HG02885 (cell line): ENCODE measurements at regions not wholly inside any gene's neighbourhood (a gene's known extent, or its start where the extent isn't known, plus 50 kb on each side); places are given as distances from the start of the nearest gene placed in this dataset.

Experiments
- ATAC-seq: cut with Tn5 transposase; IDR thresholded peaks from one replicate; pipeline ENCODE4 v1.9.1; 2021; ENCODE audit warnings: mild to moderate bottlenecking; ENCODE audit not compliant: unreplicated experiment, poor library complexity

- no peak for ATAC-seq
Observed at GRCh38 chr4:189396435-189396834, 544.2 kb upstream of the FRG1 start.

GRCh38 chr4:189404271-189404670 lies 536.4 kb upstream of the FRG1 start:
- no peak for ATAC-seq

- no peak for ATAC-seq
Observed at GRCh38 chr4:189409158-189409557, 531.5 kb upstream of the FRG1 start.

- no peak for ATAC-seq
Observed at GRCh38 chr4:189414021-189414420, 526.7 kb upstream of the FRG1 start.

DNA sequence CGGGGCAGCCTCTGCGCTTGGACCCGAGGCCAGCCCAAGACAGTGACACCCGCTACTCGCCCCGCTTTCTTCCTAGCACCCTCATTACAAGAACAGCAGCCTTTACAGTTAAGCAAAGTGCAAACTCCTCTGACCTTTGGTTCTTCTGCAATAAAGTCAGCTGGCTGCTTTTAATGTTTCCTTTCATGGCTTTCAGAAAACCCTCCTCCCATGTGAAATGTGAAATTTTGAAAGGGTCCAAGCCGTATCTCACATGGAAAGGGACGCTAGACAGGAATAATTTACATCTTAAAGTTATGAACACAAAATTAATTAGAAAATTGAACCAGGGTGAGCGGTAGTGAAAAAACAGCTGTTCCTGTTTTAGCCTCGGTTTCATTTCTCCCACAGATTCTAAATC lies 520.1 kb upstream of the FRG1 start:
- ATAC-seq, result no peak

GRCh38 chr4:189436207-189436606 lies 504.5 kb upstream of the FRG1 start:
- ATAC-seq, result no peak

DNA sequence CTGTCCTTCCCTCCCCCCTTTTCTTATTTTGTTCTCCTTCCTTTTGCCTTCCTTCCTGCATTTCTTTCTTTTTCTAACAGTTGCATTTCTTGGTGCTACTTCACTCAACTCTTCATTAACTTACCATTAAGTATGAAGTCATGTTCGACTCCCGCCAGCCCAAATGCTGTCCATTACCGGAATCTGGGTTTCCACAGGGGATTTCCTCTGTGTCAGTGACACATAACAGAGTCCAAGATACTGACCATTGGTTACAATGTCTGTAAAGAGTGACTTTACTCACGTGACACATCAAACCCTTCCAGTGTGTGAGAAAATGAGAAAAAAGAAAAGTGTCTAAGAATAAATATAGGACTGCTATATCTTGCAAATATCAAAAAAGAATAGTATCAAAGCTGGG lies 500.0 kb upstream of the FRG1 start:
- no peak for ATAC-seq

DNA sequence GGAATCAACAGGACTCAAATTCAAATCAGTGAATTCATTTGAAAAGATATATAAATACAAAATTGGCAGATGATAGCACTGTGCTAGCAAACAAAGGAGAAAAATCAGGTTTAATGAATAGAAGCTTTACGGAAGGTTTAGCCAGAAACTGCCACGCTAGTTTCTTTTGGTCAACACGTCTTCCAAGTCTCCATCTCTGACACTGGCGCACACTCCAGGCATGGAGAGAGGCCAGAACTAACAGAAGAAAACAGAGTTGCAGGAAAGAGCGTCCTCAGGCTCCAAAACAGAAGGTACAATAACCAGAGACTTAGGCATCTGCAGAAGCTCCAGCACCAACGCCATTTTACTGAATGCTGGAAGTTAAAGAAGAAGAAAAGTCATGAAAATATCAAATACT lies 497.3 kb upstream of the FRG1 start:
- no peak for ATAC-seq

DNA sequence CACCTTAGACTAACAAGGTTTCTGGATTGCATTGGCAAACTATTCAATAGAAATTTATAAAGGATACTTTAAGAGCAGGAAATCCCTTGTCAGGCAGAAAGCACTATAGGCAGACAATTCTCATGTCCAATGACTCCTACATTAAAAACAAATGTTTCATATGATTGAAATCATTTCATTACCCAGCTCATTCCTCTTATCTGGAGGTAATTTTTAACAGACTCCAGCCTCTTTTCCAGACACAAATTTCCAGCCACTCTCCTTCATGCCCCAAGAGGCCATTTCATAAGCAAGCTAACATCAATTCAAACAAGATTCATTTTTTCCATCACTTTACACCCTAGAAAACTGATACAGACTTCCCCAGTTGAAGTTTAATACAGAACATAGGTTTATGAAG lies 495.1 kb upstream of the FRG1 start:
- ATAC-seq, result no peak

- ATAC-seq, result no peak
Observed at GRCh38 chr4:189463734-189464133, 476.9 kb upstream of the FRG1 start.

GRCh38 chr4:189494407-189494806 lies 446.3 kb upstream of the FRG1 start:
- ATAC-seq, result no peak

DNA sequence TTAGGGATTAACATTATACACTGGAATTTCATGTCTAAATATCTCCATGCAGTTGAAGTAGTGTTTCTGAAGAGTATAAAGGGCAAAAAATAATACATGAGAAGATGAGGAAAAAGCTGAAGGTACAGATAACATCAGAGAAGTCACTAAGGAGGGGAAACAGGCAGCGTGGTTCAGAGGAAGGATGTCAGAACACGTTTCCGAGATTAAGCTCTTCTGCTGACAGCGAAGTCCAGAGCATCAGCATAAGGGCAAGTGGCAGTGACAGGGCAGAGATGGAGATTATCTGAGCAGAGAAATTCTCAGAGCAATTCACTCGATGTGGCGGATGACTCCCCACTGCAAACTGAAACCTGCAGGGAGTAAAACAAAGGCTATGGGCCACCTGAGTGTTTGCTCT lies 443.2 kb upstream of the FRG1 start:
- ATAC-seq, result no peak

- no peak for ATAC-seq
Observed at GRCh38 chr4:189497996-189498395, 442.7 kb upstream of the FRG1 start.

DNA sequence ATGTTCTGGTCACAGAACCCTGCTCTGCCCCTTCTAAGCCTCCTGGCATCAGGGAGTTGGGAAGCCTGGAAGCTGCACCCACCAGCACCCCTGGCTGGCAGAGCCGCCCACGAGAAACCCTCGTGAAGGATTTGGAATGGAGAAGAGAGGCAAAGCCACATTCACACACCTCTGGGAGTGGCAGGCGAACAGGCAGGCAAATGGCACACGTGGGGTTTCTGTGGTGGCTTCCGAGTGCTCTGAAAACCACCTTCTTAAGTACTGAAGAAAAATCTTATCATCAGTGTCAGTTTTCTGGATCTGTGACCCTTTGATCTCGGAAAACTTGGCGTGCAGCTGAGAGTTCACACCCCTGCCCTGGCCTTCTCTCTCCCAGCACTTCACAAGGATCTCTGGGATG lies 442.2 kb upstream of the FRG1 start:
- no peak for ATAC-seq

DNA sequence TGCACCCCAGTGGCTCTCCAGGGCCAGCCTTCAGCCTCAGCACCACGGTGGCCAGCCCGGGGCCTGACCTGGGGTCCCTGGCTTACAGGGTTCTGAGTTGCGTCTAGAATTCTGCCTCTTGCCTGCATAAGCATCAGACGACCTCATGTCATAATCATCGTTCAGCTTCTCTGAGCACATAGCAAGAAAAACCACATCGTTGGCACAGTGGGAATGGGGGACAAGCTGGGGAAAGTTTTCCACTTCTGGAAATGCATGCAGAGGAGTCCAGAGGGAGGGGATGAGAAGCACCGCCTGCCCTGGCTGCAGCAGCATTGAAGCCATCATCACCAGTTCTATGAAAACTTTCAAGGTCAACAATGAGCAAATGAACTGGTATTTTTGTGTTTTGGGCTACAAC lies 441.0 kb upstream of the FRG1 start:
- no peak for ATAC-seq

GRCh38 chr4:189500970-189501369 lies 439.7 kb upstream of the FRG1 start:
- no peak for ATAC-seq

- ATAC-seq, result peak; percentile 57
Observed at GRCh38 chr4:189502841-189503435, 437.7 kb upstream of the FRG1 start.

DNA sequence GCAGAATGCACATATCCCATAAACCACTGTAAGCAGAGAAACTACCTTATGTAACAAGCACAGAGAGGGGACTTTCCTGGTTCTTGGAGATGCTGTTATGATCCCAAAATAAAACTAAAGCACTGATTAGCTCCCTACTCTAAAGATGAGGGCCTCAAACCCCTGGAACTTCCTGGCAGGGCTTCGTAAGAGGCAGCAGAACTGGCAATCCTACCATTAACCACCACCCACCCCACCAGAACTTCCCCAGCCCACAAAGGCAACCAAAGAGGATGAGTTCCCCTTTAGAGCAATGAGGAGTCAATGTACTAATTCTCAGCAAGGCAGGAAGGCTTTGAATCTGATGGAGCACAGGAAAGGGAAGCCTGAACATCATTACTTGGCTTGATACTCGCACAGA lies 436.5 kb upstream of the FRG1 start:
- ATAC-seq, result no peak

DNA sequence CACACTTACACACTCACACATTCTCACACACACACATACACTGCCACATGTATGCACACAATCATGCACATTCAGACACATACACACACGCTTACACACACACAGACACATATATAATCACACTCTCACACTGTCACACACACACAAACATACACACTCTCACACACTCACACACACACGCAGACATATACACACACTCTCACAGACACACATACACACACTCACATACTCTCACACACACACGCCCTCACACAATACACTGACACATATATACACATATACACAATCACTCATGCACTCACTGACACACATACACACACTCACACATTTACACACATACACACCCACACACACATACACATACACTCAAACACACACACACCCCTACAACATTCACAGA lies 435.3 kb upstream of the FRG1 start:
- no peak for ATAC-seq

DNA sequence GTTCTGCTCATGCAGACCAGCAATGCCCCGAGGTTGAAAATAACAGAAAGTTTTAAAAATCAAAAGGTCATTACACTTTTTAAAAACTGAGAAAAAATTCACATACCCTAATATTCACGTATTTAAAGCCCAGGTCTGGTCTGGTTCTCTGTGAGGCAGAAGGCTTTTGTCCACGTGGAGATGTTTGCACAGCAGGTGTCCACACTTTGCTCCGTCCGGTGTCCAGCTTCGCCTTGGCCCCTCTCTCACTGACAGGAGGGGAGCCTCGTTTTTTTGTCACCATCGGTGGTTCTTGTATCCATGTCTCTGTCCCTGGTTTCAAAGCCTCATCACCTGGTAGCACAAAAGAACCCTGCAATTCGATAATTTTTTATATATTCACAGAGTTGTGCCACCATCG lies 434.6 kb upstream of the FRG1 start:
- ATAC-seq, result no peak

DNA sequence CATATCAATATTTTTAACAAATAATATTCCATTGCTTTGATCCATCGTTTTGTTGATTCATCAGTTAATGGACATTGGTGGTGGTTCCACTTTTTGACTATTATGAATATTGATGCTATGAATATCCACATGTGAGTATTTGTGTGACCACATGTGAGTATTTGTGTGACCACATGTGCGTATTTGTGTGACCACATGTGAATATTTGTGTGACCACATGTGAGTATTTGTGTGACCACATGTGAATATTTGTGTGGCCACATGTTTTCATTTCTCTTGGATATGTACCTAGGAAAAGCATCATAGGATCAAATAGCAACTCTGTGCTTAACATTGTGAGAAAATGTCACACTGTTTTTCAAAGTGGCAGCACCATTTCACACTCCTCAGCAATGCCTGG lies 433.6 kb upstream of the FRG1 start:
- no peak for ATAC-seq

DNA sequence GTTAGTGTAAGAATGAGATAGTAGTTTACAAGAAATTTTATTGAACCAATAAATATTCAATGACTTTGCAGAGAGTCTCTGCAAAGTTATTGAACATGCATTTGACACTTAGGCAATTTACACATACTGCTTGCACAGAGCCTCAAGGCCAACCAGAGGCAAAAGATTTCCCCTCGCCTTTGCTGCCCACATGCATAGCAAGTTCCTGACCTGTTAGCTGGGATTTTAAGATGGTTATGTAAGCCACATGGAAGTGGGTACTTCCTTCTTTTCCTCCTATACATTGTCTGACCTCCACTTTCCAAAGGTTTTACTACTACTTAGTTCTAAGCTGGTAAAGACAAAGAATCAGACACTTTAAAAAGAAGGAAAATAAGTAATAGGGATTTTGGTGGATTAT lies 430.1 kb upstream of the FRG1 start:
- ATAC-seq, result no peak

- ATAC-seq, result no peak
Observed at GRCh38 chr4:189511581-189511980, 429.1 kb upstream of the FRG1 start.
